ENCODE measurements at regions not wholly inside any gene's neighbourhood (a gene's known extent, or its start where the extent isn't known, plus 50 kb on each side); places are given as distances from the start of the nearest gene placed in this dataset.

DNA sequence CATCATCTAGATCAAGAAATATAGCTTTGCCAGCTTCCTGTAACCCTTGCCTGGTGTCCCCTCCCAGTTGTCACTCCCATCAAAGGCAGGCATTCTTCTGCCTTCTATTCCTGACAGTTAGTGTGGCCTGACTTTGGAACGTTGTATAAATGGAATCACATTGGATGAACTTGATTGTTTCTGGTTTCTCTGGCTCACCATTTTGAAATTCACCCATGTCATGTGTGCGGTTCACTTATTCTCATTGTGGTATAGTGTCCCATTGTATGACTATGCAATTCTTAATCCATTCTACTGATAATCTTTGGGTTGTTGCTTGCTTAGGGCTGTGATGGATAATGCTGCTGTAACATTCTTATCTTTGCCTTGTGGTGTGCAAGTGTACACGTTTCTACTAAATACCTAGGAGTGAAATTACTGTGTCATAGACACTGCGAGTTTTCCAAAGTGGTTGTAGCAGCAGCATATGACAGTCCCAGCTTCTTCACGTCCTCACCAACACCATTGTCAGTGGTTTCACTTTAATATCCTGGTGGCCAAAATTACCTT is 73.2 kb downstream of the VEGFA start (continued):
- TF ChIP-seq ARID4B (CRISPR knock-in tag; IDR thresholded peaks at IDR 0.05) (no peak), HLTF (IDR thresholded peaks at IDR 0.05) (no peak), ZNF263 (CRISPR knock-in tag; IDR thresholded peaks at IDR 0.05; ENCODE audit: borderline replicate concordance) (no peak; the same call in 1 of the 2 replicates), ZNF212 (CRISPR knock-in tag; IDR thresholded peaks at IDR 0.05) (no peak), SRF (CRISPR knock-in tag; IDR thresholded peaks at IDR 0.05) (no peak), ZBTB1 (CRISPR knock-in tag; IDR thresholded peaks at IDR 0.05; ENCODE audit: borderline replicate concordance, low read depth) (no peak), POLR2AphosphoS5 (IDR thresholded peaks at IDR 0.05; ENCODE audit: control insufficient read depth, insufficient read depth, low read depth, low read length) (no peak), ZNF449 (CRISPR knock-in tag; IDR thresholded peaks at IDR 0.05) (no peak), XRCC4 (IDR thresholded peaks at IDR 0.05; ENCODE audit: extremely low read depth, insufficient read depth, insufficient read length) (no peak), NEUROD1 (IDR thresholded peaks at IDR 0.05; ENCODE audit: borderline replicate concordance, low read depth, low read length, partially characterized antibody) (no peak), ZNF354B (CRISPR knock-in tag; IDR thresholded peaks at IDR 0.05) (no peak), CHCHD3 (CRISPR knock-in tag; IDR thresholded peaks at IDR 0.05) (no peak), KDM2B (CRISPR knock-in tag; IDR thresholded peaks at IDR 0.05) (no peak)
- TF ChIP-seq, protein P1, sequence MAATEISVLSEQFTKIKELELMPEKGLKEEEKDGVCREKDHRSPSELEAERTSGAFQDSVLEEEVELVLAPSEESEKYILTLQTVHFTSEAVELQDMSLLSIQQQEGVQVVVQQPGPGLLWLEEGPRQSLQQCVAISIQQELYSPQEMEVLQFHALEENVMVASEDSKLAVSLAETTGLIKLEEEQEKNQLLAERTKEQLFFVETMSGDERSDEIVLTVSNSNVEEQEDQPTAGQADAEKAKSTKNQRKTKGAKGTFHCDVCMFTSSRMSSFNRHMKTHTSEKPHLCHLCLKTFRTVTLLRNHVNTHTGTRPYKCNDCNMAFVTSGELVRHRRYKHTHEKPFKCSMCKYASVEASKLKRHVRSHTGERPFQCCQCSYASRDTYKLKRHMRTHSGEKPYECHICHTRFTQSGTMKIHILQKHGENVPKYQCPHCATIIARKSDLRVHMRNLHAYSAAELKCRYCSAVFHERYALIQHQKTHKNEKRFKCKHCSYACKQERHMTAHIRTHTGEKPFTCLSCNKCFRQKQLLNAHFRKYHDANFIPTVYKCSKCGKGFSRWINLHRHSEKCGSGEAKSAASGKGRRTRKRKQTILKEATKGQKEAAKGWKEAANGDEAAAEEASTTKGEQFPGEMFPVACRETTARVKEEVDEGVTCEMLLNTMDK (IDR thresholded peaks at IDR 0.05; ENCODE audit: borderline replicate concordance, insufficient read depth, low read depth, low read length, poor library complexity, severe bottlenecking): no peak
- TF ChIP-seq, protein P2, sequence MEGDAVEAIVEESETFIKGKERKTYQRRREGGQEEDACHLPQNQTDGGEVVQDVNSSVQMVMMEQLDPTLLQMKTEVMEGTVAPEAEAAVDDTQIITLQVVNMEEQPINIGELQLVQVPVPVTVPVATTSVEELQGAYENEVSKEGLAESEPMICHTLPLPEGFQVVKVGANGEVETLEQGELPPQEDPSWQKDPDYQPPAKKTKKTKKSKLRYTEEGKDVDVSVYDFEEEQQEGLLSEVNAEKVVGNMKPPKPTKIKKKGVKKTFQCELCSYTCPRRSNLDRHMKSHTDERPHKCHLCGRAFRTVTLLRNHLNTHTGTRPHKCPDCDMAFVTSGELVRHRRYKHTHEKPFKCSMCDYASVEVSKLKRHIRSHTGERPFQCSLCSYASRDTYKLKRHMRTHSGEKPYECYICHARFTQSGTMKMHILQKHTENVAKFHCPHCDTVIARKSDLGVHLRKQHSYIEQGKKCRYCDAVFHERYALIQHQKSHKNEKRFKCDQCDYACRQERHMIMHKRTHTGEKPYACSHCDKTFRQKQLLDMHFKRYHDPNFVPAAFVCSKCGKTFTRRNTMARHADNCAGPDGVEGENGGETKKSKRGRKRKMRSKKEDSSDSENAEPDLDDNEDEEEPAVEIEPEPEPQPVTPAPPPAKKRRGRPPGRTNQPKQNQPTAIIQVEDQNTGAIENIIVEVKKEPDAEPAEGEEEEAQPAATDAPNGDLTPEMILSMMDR (IDR thresholded peaks at IDR 0.05 in 2 of 3, conservative IDR thresholded peaks at IDR 0.05 in 1 of 3; ENCODE audit: insufficient read depth in 2 of 3, low read depth in 1 of 3, low read length in 3 of 3): no peak
- TF ChIP-seq, protein P3, sequence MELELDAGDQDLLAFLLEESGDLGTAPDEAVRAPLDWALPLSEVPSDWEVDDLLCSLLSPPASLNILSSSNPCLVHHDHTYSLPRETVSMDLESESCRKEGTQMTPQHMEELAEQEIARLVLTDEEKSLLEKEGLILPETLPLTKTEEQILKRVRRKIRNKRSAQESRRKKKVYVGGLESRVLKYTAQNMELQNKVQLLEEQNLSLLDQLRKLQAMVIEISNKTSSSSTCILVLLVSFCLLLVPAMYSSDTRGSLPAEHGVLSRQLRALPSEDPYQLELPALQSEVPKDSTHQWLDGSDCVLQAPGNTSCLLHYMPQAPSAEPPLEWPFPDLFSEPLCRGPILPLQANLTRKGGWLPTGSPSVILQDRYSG (tag; conservative IDR thresholded peaks at IDR 0.05; ENCODE audit: low read depth): no peak; the same call in 1 of the 2 replicates

All from K562 (cell line).